HG03060 (cell line): ENCODE measurements at regions not wholly inside any gene's neighbourhood (a gene's known extent, or its start where the extent isn't known, plus 50 kb on each side); places are given as distances from the start of the nearest gene placed in this dataset.

Experiments used
- ATAC-seq: cut with Tn5 transposase; IDR thresholded peaks from one replicate; pipeline ENCODE4 v1.9.1; 2021; ENCODE audit warnings: low read depth, moderate number of reproducible peaks; ENCODE audit not compliant: unreplicated experiment

- ATAC-seq, result no peak
These were observed 351.2 kb upstream of the MAP3K7 start for GRCh38 chr6:90938122-90938521.

GRCh38 chr6:90936286-90936685 is 349.4 kb upstream of the MAP3K7 start:
- no peak for ATAC-seq

- no peak for ATAC-seq
These were observed 348.1 kb upstream of the MAP3K7 start for GRCh38 chr6:90934966-90935365.

- no peak for ATAC-seq
These were observed 347.2 kb upstream of the MAP3K7 start for GRCh38 chr6:90934081-90934480.

- ATAC-seq, result no peak
These were observed 345.5 kb upstream of the MAP3K7 start for GRCh38 chr6:90932351-90932750.

- ATAC-seq, result no peak
These were observed 341.2 kb upstream of the MAP3K7 start for GRCh38 chr6:90928051-90928450.

- ATAC-seq, result no peak
These were observed 338.9 kb upstream of the MAP3K7 start for GRCh38 chr6:90925726-90926125.

GRCh38 chr6:90922325-90922724 is 335.5 kb upstream of the MAP3K7 start:
- no peak for ATAC-seq

DNA sequence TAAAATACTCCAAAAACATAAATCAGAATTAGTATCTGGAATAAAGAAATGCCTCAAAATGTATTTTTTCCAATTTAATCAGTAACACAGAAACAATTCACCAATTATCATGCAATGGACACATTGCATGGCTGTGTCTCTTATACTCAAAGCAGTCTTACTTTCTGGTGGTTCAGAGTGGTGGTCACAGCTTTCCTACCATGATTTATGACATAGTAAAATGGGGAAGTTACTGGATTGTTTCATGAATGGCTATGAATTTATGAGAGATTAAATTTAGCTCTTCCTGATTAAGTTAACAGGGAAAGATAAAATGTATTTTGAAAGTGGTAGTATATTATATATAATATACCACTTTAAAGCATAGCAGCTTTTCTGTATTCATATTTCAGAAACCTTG is 331.5 kb upstream of the MAP3K7 start:
- ATAC-seq, result no peak

GRCh38 chr6:90917376-90917775 is 330.5 kb upstream of the MAP3K7 start:
- ATAC-seq, result no peak

DNA sequence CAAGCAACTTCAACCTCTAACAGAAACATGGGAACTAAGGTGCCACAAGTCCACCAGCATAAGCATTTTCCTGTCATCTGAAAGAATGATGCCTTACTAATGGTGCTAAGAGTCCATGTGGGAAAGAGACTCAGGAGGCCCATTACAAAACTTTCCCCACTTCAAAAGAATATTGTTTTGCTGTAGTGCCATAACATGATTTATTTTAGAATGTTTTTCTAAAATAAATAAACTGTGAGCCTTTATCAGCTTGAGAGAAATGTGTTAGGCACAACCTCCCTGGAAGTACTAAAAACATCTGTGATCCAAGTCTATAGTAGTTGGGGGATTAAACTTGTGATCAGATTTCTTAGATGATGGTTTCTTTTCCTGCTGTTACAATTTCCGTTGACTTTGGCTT is 330.1 kb upstream of the MAP3K7 start:
- ATAC-seq, result no peak

GRCh38 chr6:90915224-90915915 is 328.5 kb upstream of the MAP3K7 start:
- ATAC-seq, result no peak

DNA sequence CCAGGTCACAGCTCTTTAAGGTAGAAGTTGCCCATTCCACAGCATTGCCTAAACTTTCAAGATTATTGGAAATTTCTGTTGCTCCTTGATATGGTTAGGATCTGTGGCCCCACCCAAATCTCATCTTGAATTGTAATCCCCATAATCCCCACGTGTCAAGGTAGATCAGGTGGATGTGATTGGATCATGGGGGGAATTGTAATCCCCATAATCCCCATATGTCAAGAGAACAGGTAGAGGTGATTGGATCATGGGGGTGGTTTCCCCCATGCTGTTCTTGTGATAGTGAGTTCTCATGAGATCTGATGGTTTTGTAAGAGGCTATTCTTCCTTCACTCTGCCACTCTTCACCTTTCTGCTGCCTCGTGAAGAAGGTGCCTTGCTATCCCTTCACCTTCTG is 327.4 kb upstream of the MAP3K7 start:
- ATAC-seq, result no peak

GRCh38 chr6:90913266-90913960 is 326.5 kb upstream of the MAP3K7 start:
- ATAC-seq, result no peak

DNA sequence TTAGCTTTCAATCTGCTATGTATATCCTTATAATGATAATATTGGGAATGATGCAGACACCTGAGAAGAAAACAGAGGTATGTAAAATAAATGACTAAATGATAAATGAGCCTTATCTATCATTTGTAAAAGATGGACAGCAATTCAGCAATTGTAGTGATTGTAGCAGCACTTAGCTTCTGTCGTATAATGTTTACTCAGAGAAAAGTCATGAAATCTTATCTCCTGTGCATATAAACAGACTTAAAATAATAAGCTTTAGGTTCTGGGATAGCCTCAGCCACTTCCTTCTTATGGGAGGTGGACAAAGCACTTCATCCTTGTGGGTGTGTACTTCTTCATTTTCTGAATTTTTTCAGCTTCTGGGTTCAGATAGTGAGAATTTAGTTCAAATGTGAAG is 324.8 kb upstream of the MAP3K7 start:
- ATAC-seq, result no peak

- ATAC-seq, result no peak
These were observed 324.0 kb upstream of the MAP3K7 start for GRCh38 chr6:90910893-90911292.

GRCh38 chr6:90907931-90908655 is 321.2 kb upstream of the MAP3K7 start:
- ATAC-seq, result no peak

- no peak for ATAC-seq
These were observed 318.5 kb upstream of the MAP3K7 start for GRCh38 chr6:90905351-90905750.

DNA sequence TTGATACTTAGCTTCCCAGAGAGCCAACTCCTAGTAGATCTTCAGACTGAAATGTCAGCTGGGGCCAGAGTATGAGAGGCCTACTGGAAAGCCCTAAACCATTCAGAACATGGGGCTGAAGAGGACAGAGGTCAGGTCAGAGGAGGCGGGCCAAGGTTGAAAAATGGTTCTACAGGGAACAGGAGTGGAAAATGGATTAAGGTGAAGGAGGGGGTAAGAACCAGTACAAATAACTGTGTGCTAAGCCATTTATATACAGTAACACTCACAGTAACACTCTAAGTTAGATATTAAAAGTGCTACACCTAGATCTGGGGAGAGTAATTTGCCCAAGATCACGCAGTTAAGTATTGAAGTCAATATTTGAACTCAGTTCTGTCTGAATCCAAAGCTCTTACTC is 313.2 kb upstream of the MAP3K7 start:
- no peak for ATAC-seq

DNA sequence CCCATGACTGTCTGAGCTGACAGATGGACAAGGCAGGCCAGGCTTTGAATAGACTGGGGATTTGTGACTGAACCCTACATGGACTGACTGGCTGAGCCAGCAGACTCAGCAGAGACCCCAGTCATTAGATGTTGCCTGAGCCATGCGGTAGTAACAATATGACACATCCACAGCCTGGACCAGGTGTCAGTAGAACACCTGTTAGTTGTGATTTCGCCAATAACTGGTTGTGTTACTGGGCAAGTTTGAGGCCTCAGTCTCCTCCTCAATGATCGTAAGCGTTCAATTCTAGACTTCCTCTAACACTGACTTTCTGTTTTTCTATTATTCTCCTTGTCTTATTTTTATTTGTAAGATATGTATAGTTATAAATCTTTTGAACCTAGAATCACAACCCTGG is 311.9 kb upstream of the MAP3K7 start:
- no peak for ATAC-seq

- ATAC-seq, result no peak
These were observed 309.2 kb upstream of the MAP3K7 start for GRCh38 chr6:90896075-90896547.
